ENCODE measurements at regions not wholly inside any gene's neighbourhood (a gene's known extent, or its start where the extent isn't known, plus 50 kb on each side); places are given as distances from the start of the nearest gene placed in this dataset.
"Not testable (repeated sequence)": the region's sequence is repeated elsewhere in the genome, so short reads cannot be mapped to it uniquely, and the experiment has no call there.

- ATAC-seq (ENCODE audit: low FRiP score) (no peak), DNase-seq (ENCODE audit: low spot score) (no peak)
- no peak for TF ChIP-seq CTCF (IDR thresholded peaks at IDR 0.05)
Observed at GRCh38 chr4:97396605-97397004, 746.7 kb downstream of the STPG2 start.

GRCh38 chr4:97404876-97405523 is 738.3 kb downstream of the STPG2 start:
- ATAC-seq (ENCODE audit: low FRiP score) (no peak), DNase-seq (ENCODE audit: low spot score) (no peak)
- no peak for TF ChIP-seq CTCF (IDR thresholded peaks at IDR 0.05)

GRCh38 chr4:97411356-97411755 is 731.9 kb downstream of the STPG2 start:
- no peak for TF ChIP-seq CTCF (IDR thresholded peaks at IDR 0.05)
- ATAC-seq (ENCODE audit: low FRiP score) (peak; percentile 37), DNase-seq (ENCODE audit: low spot score) (no peak)

- DNase-seq (ENCODE audit: low spot score) (no peak), ATAC-seq (ENCODE audit: low FRiP score) (no peak)
- no peak for TF ChIP-seq CTCF (IDR thresholded peaks at IDR 0.05)
Observed at GRCh38 chr4:97412331-97412730, 730.9 kb downstream of the STPG2 start.

- no peak for TF ChIP-seq CTCF (IDR thresholded peaks at IDR 0.05)
- DNase-seq (ENCODE audit: low spot score) (no peak), ATAC-seq (ENCODE audit: low FRiP score) (no peak)
Observed at GRCh38 chr4:97414161-97414560, 729.1 kb downstream of the STPG2 start.

- DNase-seq (ENCODE audit: low spot score), result no peak
- no peak for ATAC-seq (ENCODE audit: low FRiP score)
- no peak for TF ChIP-seq CTCF (IDR thresholded peaks at IDR 0.05)
Observed at GRCh38 chr4:97432551-97432950, 710.7 kb downstream of the STPG2 start.

GRCh38 chr4:97437998-97438705 is 705.1 kb downstream of the STPG2 start:
- ATAC-seq (ENCODE audit: low FRiP score); DNase-seq (ENCODE audit: low spot score): not testable (repeated sequence)

All from omental fat pad (tissue), 3 donors.